ENCODE measurements at regions not wholly inside any gene's neighbourhood (a gene's known extent, or its start where the extent isn't known, plus 50 kb on each side); places are given as distances from the start of the nearest gene placed in this dataset.

DNA sequence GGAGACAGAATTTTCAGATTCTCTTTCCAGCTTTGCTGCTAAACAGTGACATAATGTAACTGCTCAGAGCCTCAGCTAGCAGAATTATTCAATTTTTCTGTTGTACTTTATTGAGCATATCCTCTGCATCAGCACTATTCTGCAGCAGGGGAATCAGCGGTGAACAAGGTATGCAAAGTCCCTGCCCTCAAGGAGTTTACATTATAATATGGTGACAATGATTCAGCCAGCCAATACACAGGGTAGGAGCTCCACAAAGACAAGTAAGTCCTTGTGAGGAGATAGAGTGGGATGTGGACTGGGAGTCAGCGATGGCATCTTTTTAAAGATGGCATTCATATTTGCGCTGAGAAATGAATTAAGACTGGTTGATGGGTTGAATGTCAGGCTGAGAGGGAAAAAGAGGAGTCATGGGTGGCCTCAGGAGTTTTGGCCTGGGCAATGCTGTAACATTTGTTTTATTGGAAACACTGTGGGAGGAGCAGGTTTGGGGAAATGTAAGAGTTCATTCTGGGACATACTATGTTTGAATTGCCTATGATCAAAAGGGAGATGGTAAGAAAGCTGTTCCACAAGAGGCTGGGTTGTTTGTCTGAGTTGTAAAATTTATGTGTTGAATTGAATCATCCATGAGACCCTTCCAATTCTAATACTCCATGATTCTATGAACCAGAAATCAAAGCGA, 194.5 kb downstream of the PLK2 start:
- H3K9me3 Mint-ChIP-seq, result no peaks in the 10 kb centered on the region
- H3K4me3 Mint-ChIP-seq, result no peak overlapping the region
- no peak for ATAC-seq
- peaks cover 2% of the 10 kb centered on the region for H3K27me3 Mint-ChIP-seq (ENCODE audit: low read depth)
- no peaks in the 10 kb centered on the region for H3K36me3 Mint-ChIP-seq (ENCODE audit: insufficient read depth)
- no peak for DNase-seq
- H3K4me1 Mint-ChIP-seq (ENCODE audit: low read depth), result no peaks in the 10 kb centered on the region

DNA sequence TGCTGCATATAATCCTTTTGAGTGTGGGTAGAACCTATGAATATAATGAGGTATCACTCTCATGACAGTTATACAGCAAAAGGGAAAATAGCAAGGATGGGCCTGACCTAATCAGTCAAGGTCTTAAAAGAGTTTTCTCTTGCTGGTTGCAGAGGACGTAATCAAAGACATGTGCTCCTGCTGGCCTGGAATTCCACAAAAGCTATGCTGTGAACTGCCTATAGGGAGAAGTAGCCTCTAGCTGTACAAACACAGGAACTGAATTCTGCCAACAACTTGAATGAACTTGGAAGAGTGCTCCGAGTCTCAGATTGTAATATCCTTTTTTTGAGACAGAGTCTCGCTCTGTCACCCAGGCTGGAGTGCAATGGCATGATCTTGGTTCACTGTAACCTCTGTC, 195.6 kb downstream of the PLK2 start:
- Mint-ChIP-seq H3K9me3 (no peaks in the 10 kb centered on the region), H3K27me3 (ENCODE audit: low read depth) (peaks cover 2% of the 10 kb centered on the region), H3K36me3 (ENCODE audit: insufficient read depth) (no peaks in the 10 kb centered on the region), H3K4me3 (no peak overlapping the region), H3K4me1 (ENCODE audit: low read depth) (no peaks in the 10 kb centered on the region)
- DNase-seq (no peak), ATAC-seq (no peak)

DNA sequence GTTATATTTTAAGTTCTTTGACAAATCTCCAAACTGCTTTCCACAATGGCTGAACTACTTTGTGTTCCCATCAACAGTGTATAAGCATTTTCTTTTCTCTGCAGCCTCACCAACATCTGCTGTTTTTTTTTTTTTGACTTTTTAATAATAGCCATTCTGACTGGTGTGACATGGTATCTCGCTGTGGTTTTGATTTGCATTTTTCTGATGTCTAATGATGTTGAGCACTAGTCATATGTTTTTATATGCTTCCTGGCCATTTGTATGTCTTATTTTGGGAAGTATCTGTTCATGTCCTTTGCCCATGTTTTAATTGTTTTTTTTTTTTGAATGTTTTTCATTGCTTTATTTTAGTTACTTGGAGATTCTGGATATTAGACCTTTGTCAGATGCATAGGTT, 196.6 kb downstream of the PLK2 start:
- H3K27me3 Mint-ChIP-seq (ENCODE audit: low read depth), result peaks cover 2% of the 10 kb centered on the region
- no peaks in the 10 kb centered on the region for H3K4me1 Mint-ChIP-seq (ENCODE audit: low read depth)
- H3K9me3 Mint-ChIP-seq, result no peaks in the 10 kb centered on the region
- DNase-seq (no peak), ATAC-seq (no peak)
- no peaks in the 10 kb centered on the region for H3K36me3 Mint-ChIP-seq (ENCODE audit: insufficient read depth)
- H3K4me3 Mint-ChIP-seq, result no peak overlapping the region

DNA sequence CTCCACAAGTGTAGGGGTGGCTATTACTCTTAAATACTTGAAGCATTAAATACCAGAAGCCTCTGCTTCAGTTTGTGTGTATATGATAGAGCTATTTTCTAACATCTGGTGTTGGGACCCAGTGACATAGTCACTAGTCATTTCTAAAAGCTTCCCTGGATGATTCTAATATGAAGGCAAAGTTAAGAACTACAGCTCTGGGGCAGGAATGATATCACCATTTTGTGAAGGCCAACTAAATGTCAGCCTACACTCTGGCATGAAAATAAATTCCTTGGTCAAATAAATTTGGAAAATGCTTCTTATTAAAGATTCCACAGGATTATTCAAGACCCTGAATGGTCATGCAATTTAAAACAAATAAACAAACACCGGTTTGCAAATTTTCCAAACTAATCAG, 197.7 kb downstream of the PLK2 start:
- no peak for ATAC-seq
- Mint-ChIP-seq H3K27me3 (ENCODE audit: low read depth) (no peaks in the 10 kb centered on the region), H3K4me1 (ENCODE audit: low read depth) (no peaks in the 10 kb centered on the region), H3K36me3 (ENCODE audit: insufficient read depth) (no peaks in the 10 kb centered on the region), H3K4me3 (no peak overlapping the region), H3K9me3 (no peaks in the 10 kb centered on the region)
- no peak for DNase-seq

DNA sequence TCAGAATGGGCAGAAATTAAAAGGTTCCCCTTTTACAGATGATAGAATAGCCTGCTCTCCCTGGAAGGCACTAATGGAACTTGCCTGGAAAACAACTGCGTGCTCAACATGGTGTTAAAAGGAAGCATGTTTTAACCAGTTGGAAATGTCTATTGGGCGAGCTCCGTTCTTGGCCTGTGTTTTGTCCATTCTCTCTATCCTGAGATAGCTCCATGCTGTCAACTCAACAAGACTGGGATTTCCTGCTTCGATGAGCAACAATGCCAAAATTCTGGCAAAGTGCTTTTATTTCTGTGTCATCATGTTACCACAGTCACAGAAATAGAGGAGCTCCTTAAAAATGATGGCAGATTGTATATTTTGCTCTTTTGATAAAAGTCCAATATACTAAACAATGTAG, 198.3 kb downstream of the PLK2 start:
- no peaks in the 10 kb centered on the region for H3K4me1 Mint-ChIP-seq (ENCODE audit: low read depth)
- H3K9me3 Mint-ChIP-seq, result no peaks in the 10 kb centered on the region
- H3K27me3 Mint-ChIP-seq (ENCODE audit: low read depth), result no peaks in the 10 kb centered on the region
- H3K4me3 Mint-ChIP-seq, result no peak overlapping the region
- ATAC-seq (no peak), DNase-seq (no peak)
- H3K36me3 Mint-ChIP-seq (ENCODE audit: insufficient read depth), result no peaks in the 10 kb centered on the region

DNA sequence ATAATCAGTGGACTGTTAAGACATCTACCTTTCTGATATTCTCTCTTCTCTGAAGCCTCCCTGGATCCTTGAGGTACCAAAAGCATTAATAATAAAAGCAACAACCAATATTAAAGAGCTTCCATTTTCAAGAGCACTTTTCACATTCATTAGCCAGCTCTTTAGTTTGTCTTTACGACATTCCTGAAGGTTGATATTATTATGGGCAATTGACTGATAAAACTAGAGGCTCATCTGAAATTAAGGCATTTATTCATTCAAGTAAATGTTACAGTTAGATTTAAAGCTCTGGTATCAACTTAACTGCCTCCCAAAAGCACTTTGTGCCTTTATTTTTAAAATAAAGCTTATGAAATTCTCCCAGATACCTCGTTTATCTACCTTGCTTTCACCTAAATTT, 199.6 kb downstream of the PLK2 start:
- Mint-ChIP-seq H3K27me3 (ENCODE audit: low read depth) (no peaks in the 10 kb centered on the region), H3K36me3 (ENCODE audit: insufficient read depth) (no peaks in the 10 kb centered on the region), H3K4me1 (ENCODE audit: low read depth) (no peaks in the 10 kb centered on the region), H3K9me3 (no peaks in the 10 kb centered on the region), H3K4me3 (no peak overlapping the region)
- ATAC-seq, result no peak
- no peak for DNase-seq

DNA sequence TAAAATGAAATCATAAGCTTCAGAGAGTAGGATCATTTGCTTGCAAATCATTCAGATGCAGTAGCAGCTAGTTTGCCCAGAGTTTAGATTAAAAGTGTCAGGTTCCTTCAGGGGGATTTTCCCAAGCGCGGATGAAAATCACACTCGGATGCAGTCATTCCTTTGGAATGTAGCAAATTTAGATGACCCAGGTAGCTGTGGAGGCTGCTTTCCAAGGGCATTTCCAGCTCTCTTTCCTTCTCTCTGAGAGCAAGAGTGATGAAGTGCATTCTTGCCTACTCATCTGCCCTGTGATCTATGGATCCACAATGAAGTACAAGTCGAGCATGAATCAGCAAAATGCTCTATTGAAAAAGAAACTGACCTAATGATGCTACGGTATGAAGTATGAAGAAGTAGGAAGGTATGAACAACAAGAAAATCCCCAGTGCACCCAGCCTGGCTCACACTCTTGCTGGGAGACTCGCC, 200.2 kb downstream of the PLK2 start:
- H3K36me3 Mint-ChIP-seq (ENCODE audit: insufficient read depth), result no peaks in the 10 kb centered on the region
- H3K4me1 Mint-ChIP-seq (ENCODE audit: low read depth), result no peaks in the 10 kb centered on the region

DNA sequence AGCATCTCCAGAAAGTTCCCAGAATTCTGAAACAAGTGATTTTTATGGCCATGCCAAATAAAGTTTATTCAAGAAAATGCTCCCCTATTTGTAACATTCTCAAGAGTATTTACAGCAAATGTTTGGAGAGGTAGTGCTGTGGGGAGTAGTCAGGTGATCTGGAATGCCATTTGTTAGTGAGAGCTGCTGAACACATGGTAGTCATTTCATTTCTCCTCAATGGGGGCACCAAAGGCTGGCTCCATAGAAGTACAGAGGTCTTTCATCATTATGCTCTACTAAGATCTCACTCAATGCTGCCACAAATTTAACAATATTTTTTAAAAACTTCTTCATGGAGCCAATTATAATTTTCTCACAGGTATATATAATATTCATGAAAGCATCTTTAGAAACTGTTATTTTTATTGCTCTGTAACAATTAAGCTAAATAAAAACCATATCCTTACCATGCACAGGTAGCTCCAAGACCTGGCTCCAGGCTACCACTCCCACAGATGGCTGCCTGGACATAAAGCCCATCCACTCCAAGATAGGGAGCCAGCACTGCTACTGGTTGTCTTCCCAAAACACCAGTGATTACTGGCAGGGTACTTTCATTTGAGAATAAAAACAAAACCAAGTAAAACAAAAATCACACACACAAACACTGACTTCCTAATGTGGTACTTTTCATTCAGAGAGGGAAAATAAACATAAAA, 200.8 kb downstream of the PLK2 start:
- Mint-ChIP-seq H3K9me3 (no peaks in the 10 kb centered on the region), H3K4me3 (no peak overlapping the region), H3K27me3 (ENCODE audit: low read depth) (no peaks in the 10 kb centered on the region), H3K4me1 (ENCODE audit: low read depth) (no peaks in the 10 kb centered on the region), H3K36me3 (ENCODE audit: insufficient read depth) (no peaks in the 10 kb centered on the region)
- ATAC-seq, result no peak
- no peak for DNase-seq

More for the DNA sequence above, 200.2 kb downstream of the PLK2 start:
- H3K9me3 Mint-ChIP-seq, result no peaks in the 10 kb centered on the region
- ATAC-seq (no peak), DNase-seq (no peak)
- H3K27me3 Mint-ChIP-seq (ENCODE audit: low read depth), result no peaks in the 10 kb centered on the region
- no peak overlapping the region for H3K4me3 Mint-ChIP-seq

DNA sequence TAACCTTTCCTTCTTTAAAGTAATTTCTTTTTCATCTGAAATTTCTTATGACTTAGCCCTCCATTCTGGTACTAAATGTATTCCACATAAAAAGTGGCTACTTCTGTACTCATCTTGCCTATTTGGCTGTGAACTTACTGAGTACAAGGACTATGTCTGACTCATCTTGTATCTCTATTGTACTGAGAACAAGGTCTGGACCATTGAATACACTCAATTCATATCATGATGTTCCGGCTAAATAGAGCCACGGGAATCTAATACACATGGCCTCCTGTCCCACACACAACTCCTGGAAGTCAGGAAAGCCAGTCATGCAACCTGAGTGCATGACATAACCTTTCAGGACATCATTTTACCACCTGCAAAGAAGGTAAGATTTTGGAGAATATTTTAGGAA, 203.9 kb downstream of the PLK2 start:
- DNase-seq (no peak), ATAC-seq (no peak)
- Mint-ChIP-seq H3K36me3 (ENCODE audit: insufficient read depth) (no peaks in the 10 kb centered on the region), H3K4me3 (no peak overlapping the region), H3K4me1 (ENCODE audit: low read depth) (no peaks in the 10 kb centered on the region), H3K9me3 (no peaks in the 10 kb centered on the region), H3K27me3 (ENCODE audit: low read depth) (no peaks in the 10 kb centered on the region)

DNA sequence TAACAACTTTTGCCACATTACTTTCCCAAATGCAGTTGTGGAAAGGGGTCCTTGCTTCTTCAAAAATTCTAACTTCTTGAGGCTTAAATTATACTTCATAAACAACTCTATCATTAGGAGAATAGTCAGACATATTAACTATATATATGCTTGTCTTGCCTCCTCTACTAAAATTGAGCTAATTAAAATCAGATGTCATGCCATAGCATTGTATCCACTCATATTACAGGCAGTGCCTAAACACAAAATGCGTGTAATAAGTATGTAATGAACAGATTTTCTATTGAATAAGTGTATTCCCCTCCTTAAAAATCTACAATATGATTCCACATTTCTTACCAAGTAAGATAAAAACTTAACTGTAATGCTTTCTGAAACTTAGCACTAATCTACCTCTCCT, 204.5 kb downstream of the PLK2 start:
- Mint-ChIP-seq H3K27me3 (ENCODE audit: low read depth) (no peaks in the 10 kb centered on the region), H3K9me3 (no peaks in the 10 kb centered on the region), H3K4me3 (no peak overlapping the region), H3K36me3 (ENCODE audit: insufficient read depth) (no peaks in the 10 kb centered on the region), H3K4me1 (ENCODE audit: low read depth) (no peaks in the 10 kb centered on the region)
- DNase-seq (no peak), ATAC-seq (no peak)

DNA sequence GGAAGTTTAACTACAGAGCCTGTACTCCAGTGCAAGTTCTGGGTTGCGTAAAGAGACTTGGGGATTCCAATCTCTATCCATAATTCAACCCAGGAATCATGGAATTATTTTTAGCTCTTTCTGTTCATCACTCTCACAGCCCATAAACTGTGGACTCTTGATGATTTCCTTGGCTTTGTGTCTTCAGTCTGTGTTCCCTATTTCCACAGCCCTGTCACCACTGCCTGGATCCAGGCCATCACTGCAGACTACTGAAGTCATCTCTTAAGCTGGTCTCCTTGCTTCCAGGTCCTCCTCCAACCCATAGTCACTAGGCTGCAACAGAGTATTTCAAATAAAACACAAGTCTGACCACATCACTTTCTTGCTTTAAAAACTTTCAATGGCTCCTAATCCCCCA, 211.7 kb downstream of the PLK2 start:
- H3K4me3 Mint-ChIP-seq, result no peak overlapping the region
- H3K36me3 Mint-ChIP-seq (ENCODE audit: insufficient read depth), result no peaks in the 10 kb centered on the region
- no peak for DNase-seq
- H3K4me1 Mint-ChIP-seq (ENCODE audit: low read depth), result no peaks in the 10 kb centered on the region
- ATAC-seq, result no peak
- H3K27me3 Mint-ChIP-seq (ENCODE audit: low read depth), result peaks cover 4% of the 10 kb centered on the region
- H3K9me3 Mint-ChIP-seq, result no peaks in the 10 kb centered on the region

DNA sequence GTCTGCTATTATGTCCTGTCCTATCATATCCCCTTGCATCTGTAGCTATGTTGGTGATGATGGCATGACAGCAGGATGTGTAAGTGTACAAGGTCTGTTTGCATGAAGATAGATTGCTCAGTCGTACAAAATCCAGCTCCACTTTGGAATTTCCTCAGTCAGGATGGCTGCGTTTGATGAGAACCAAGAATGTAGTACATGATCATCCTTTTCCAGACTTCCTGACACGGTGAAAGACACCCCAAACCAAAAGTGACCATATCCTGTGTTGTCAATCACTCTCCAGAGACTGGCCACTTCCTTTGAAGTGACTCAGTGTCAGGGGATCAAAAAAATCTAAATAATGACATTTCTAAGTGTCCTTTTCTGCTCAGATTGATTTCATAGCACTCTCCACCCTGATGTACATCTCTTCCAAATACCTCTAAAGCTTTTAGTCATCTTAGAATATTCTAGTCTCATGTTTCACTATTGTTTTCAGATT, 213.4 kb downstream of the PLK2 start:
- Mint-ChIP-seq H3K9me3 (no peaks in the 10 kb centered on the region), H3K4me1 (ENCODE audit: low read depth) (no peaks in the 10 kb centered on the region), H3K36me3 (ENCODE audit: insufficient read depth) (no peaks in the 10 kb centered on the region), H3K27me3 (ENCODE audit: low read depth) (peaks cover 4% of the 10 kb centered on the region), H3K4me3 (no peak overlapping the region)
- ATAC-seq (no peak), DNase-seq (no peak)

DNA sequence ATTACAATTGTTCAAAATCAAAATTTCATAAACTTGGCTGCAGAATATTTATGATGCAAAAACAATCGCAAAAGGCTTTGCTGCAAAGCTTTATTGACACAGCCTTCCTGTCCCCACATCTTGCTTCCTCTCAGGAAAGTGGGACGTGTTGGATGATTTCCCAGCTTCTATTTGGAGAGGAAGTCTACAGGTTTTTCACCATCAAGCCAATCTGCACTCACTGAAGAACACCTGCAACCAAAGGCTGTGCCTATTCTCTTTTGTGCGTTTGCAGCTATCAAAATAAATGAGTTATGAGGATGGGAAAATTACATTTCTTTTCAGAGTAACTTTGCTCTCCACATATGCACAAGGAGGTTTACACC, 214.4 kb downstream of the PLK2 start:
- Mint-ChIP-seq H3K4me3 (no peak overlapping the region), H3K27me3 (ENCODE audit: low read depth) (peaks cover 4% of the 10 kb centered on the region), H3K36me3 (ENCODE audit: insufficient read depth) (no peaks in the 10 kb centered on the region), H3K9me3 (no peaks in the 10 kb centered on the region), H3K4me1 (ENCODE audit: low read depth) (no peaks in the 10 kb centered on the region)
- no peak for DNase-seq
- ATAC-seq, result no peak

DNA sequence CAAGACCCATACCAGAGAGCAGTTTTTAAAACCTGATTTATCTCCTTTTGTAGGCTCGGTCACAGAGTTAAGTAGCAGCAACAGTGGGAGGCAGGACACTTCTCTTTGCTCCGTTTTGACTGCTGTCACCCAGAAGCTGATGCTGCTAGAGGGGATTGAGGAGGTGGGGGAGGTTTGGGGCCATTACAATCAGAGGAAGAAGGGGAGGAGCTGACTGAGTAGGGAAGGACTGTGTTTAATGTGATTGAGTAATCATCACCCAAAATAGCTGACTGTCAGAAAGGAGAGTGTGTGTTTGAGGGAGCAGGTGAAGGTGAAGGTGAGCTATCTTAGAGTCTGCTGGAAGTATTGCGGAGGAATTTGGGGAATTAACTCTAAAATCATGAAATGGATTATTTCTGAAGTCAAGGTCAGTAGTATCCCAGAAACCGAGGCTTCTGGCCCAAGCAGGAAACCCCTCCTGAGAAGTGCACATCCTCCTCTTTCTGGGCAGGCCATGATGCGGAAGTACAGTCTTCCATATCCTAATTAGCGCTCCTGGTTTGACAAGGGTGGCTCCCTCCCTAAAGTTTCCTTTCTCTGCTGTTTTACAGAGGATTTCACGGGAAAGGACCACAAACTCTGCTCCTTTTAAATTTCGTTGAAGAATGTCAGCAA, 214.9 kb downstream of the PLK2 start:
- ATAC-seq (no peak), DNase-seq (no peak)
- H3K4me3 Mint-ChIP-seq, result no peak overlapping the region
- peaks cover 4% of the 10 kb centered on the region for H3K27me3 Mint-ChIP-seq (ENCODE audit: low read depth)
- no peaks in the 10 kb centered on the region for H3K9me3 Mint-ChIP-seq
- no peaks in the 10 kb centered on the region for H3K4me1 Mint-ChIP-seq (ENCODE audit: low read depth)
- no peaks in the 10 kb centered on the region for H3K36me3 Mint-ChIP-seq (ENCODE audit: insufficient read depth)

DNA sequence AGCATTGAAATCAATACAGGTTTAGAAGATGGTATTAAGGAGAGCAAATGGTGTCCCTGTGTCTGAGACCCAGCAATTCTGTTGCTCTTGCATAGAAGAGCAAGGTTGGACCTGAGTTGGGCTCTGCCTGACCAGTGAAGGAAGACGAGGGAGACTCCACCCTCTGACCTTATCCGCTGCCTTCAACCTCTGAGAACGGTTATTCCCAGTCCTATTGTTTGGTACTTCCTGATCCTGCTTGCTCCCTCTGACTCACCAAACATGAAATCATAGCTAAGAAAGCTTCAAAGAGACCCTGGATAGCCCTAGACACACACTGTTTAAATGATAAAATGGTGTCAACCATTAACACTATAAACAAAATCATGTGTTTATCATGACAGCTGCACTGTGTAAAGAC, 218.5 kb downstream of the PLK2 start:
- ATAC-seq, result no peak
- no peaks in the 10 kb centered on the region for H3K36me3 Mint-ChIP-seq (ENCODE audit: insufficient read depth)
- no peaks in the 10 kb centered on the region for H3K4me1 Mint-ChIP-seq (ENCODE audit: low read depth)
- H3K4me3 Mint-ChIP-seq, result no peak overlapping the region
- H3K9me3 Mint-ChIP-seq, result no peaks in the 10 kb centered on the region
- no peak for DNase-seq
- peaks cover 2% of the 10 kb centered on the region for H3K27me3 Mint-ChIP-seq (ENCODE audit: low read depth)
